OCI-LY3 (cell line): ENCODE measurements at regions not wholly inside any gene's neighbourhood (a gene's known extent, or its start where the extent isn't known, plus 50 kb on each side); places are given as distances from the start of the nearest gene placed in this dataset.
"Not testable (repeated sequence)": the region's sequence is repeated elsewhere in the genome, so short reads cannot be mapped to it uniquely, and the experiment has no call there.

ENCODE experiments used
- H2AFZ ChIP-seq: fragments of 200-600, 300-600 bp; shearing (Covaris generic); 2 replicates; pipeline ENCODE4 v1.6.0; 2014; ENCODE audit warnings: antibody characterized with exemption, low read depth, low read length
- H3K27ac ChIP-seq: fragments of 200-600, 300-600 bp; sonication (generic); 2 replicates; pipeline ENCODE4 v1.5.1; 2014; ENCODE audit warnings: mild to moderate bottlenecking, low read length, moderate library complexity, mixed read lengths
- H3K27me3 ChIP-seq: fragments of 200-600, 300-600 bp; sonication (generic); 2 replicates; pipeline ENCODE4 v1.6.1; 2014; ENCODE audit warnings: low read depth, low read length, mixed read lengths
- H3K36me3 ChIP-seq: fragments of 200-600, 300-600 bp; sonication (generic); replicated peaks from 2 replicates; pipeline ENCODE3; 2014; ENCODE audit warnings: low read depth, low read length, mixed read lengths
- H3K4me1 ChIP-seq: fragments of 300-600, 200-600 bp; sonication (generic); 2 replicates; pipeline ENCODE4 v1.6.1; 2014; ENCODE audit warnings: low read length, mixed read lengths
- H3K4me2 ChIP-seq: fragments of 200-600, 300-600 bp; sonication (generic); 2 replicates; pipeline ENCODE4 v1.6.1; 2014; ENCODE audit warnings: low read length, mixed read lengths
- H3K4me3 ChIP-seq: fragments of 300-600, 200-600 bp; sonication (generic); 2 replicates; pipeline ENCODE4 v1.5.1; 2014; ENCODE audit warnings: antibody characterized with exemption, mild to moderate bottlenecking, low read length, moderate library complexity
- H3K79me2 ChIP-seq: fragments of 300-600, 200-600 bp; shearing (Covaris generic); 2 replicates; pipeline ENCODE4 v1.6.1; 2014; ENCODE audit warnings: mild to moderate bottlenecking, low read length, mixed read lengths
- H3K9ac ChIP-seq: fragments of 300-600, 200-600 bp; shearing (Covaris generic); 2 replicates; pipeline ENCODE4 v1.6.0; 2014; ENCODE audit warnings: mild to moderate bottlenecking, low read length, moderate library complexity
- H3K9me3 ChIP-seq: fragments of 200-600, 300-600 bp; shearing (Covaris generic); 2 replicates; pipeline ENCODE4 v1.6.1; 2014; ENCODE audit warnings: low read length, mixed read lengths; ENCODE audit not compliant: insufficient read depth
- H4K20me1 ChIP-seq: fragments of 200-600, 300-600 bp; sonication (generic); 2 replicates; pipeline ENCODE4 v1.6.1; 2016; ENCODE audit warnings: low read length, mixed read lengths; ENCODE audit not compliant: insufficient read depth
- EZH2phosphoT487 ChIP-seq: fragments of 200-600 bp; shearing (Covaris generic); IDR thresholded peaks from 2 replicates; pipeline ENCODE4 v1.6.1; 2018; ENCODE audit warnings: antibody characterized with exemption, mixed run types, low read depth
- TF ChIP-seq, protein P1 (sequence below): fragments of 200-600, 300-600 bp; sonication (generic); IDR thresholded peaks from 2 replicates; pipeline ENCODE4 v1.5.1; 2014; ENCODE audit warnings: antibody characterized with exemption, low read length, low read depth

DNA sequence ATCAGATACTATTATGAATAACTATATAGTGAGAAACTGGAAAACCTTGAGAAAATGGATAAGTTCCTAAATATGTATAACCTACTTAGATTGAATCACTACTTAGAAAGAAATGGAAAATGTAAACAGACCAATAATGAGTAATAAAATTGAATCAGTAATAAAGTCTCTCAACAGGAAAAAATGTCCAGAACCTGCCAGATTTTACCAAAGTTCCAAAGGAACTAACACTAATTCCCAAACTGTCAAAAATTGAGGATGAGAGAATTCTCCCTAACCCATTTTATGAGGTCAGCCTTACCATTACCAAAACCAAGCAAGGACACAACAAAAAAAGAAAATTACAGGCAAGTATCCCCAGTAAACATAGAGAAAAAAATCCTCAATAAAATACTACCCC is 272.0 kb downstream of the RPAP3 start:
- TF ChIP-seq, protein P1, sequence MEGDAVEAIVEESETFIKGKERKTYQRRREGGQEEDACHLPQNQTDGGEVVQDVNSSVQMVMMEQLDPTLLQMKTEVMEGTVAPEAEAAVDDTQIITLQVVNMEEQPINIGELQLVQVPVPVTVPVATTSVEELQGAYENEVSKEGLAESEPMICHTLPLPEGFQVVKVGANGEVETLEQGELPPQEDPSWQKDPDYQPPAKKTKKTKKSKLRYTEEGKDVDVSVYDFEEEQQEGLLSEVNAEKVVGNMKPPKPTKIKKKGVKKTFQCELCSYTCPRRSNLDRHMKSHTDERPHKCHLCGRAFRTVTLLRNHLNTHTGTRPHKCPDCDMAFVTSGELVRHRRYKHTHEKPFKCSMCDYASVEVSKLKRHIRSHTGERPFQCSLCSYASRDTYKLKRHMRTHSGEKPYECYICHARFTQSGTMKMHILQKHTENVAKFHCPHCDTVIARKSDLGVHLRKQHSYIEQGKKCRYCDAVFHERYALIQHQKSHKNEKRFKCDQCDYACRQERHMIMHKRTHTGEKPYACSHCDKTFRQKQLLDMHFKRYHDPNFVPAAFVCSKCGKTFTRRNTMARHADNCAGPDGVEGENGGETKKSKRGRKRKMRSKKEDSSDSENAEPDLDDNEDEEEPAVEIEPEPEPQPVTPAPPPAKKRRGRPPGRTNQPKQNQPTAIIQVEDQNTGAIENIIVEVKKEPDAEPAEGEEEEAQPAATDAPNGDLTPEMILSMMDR: no peak
- TF ChIP-seq EZH2phosphoT487: no peak
- H3K4me3 ChIP-seq: no peak overlapping the region

DNA sequence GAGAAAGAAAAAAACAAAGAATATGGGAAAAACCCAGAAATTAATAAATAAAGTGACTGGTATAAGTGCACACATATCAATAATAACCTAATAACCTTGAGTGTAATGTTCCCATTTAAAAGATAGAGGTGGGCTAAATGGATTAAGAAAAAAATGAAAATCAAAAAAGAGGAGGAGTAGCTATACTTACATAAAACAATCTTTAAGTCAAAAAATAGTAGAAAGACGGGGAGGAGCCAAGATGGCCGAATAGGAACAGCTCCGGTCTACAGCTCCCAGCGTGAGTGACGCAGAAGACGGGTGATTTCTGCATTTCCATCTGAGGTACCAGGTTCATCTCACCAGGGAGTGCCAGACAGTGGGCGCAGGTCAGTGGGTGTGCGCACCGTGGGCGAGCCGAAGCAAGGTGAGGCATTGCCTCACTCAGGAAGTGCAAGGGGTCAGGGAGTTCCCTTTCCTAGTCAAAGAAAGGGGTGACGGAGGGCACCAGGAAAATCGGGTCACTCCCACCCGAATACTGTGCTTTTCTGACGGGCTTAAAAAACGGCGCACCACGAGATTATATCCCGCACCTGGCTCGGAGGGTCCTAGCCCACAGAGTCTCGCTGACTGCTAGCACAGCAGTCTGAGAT is 279.0 kb downstream of the RPAP3 start:
- H3K9me3 ChIP-seq, H3K27me3 ChIP-seq, H4K20me1 ChIP-seq, H2AFZ ChIP-seq, H3K4me3 ChIP-seq, H3K79me2 ChIP-seq, H3K36me3 ChIP-seq, H3K27ac ChIP-seq, H3K4me2 ChIP-seq, H3K4me1 ChIP-seq, H3K9ac ChIP-seq: not testable (repeated sequence)

More for the DNA sequence above, 272.0 kb downstream of the RPAP3 start:
- H3K36me3 ChIP-seq: no peaks in the 10 kb centered on the region
- no peak overlapping the region for H3K4me2 ChIP-seq
- H3K79me2 ChIP-seq: no peaks in the 10 kb centered on the region
- no peaks in the 10 kb centered on the region for H3K9me3 ChIP-seq
- H3K27me3 ChIP-seq: no peaks in the 10 kb centered on the region
- H3K27ac ChIP-seq: no peak overlapping the region
- H3K4me1 ChIP-seq: no peaks in the 10 kb centered on the region
- no peaks in the 10 kb centered on the region for H4K20me1 ChIP-seq
- H2AFZ ChIP-seq: no peak overlapping the region
- no peak overlapping the region for H3K9ac ChIP-seq

DNA sequence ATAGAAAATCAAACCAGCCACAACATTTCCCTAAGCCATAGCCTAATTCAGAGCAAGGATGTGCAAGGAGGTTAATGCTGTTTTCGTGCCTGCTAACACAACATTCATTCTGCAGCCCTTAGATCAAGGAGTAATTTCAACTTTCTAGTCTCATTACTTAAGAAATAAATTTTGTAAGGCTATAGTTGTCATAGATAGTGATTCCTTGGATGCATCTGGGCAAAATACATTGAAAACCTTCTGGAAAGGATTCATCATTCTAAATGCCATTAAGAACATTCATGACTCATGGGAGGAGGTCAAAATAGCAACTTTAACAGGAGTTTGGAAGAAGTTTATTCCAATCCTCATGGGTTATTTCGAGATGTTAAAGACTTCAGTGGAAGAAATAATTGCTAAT is 283.2 kb downstream of the RPAP3 start:
- Histone ChIP-seq H3K27me3 (no peaks in the 10 kb centered on the region), H3K4me2 (no peak overlapping the region), H3K9me3 (no peaks in the 10 kb centered on the region), H3K36me3 (no peaks in the 10 kb centered on the region), H3K79me2 (no peaks in the 10 kb centered on the region), H3K4me3 (no peak overlapping the region), H3K9ac (no peak overlapping the region), H3K4me1 (no peaks in the 10 kb centered on the region), H3K27ac (no peak overlapping the region), H2AFZ (no peak overlapping the region), H4K20me1 (no peaks in the 10 kb centered on the region)
- no peak for TF ChIP-seq EZH2phosphoT487
- TF ChIP-seq, protein P1: no peak

DNA sequence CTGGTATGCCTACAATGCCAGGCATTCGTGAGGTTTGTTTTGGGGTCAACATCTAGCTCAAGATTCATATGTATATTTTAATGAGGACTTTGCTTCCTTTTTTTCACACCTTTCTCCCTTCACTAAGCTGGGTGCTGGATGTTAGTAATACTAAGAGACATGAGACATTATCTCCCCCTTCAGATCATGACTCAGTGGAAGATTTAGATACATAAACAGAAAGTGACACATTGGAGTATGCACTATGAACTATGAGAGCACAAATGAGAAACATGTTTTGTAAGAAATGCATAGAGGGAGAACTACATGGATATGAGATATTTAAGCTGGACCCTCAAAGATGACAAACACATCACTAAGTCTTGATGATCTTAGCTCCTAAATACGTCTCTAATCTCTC is 286.3 kb downstream of the RPAP3 start:
- Histone ChIP-seq H2AFZ (no peak overlapping the region), H3K4me1 (peaks cover 9% of the 10 kb centered on the region), H3K27ac (no peak overlapping the region), H3K4me2 (no peak overlapping the region), H3K27me3 (no peaks in the 10 kb centered on the region), H3K79me2 (no peaks in the 10 kb centered on the region), H3K9me3 (no peaks in the 10 kb centered on the region), H3K9ac (no peak overlapping the region), H3K36me3 (no peaks in the 10 kb centered on the region), H3K4me3 (no peak overlapping the region), H4K20me1 (no peaks in the 10 kb centered on the region)
- TF ChIP-seq EZH2phosphoT487: no peak
- TF ChIP-seq, protein P1: no peak

DNA sequence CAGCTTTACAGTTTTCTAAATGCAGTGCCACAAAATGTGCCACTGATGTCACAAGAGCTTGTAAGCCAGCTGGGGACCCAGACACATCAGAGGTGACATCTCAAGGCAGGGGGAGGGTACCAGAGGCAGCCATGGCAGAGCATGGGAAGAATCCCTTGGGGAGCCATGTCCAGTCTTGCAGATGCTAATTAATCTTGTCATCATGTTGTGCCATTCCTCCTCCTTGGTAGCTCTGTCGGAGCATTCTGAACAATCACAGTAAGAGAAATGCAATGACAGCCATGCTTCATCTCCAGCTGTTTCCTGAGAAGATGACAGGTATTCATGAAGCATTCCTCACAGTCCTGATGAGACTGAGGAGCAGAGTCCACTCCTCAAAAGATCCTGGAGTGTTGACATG is 287.9 kb downstream of the RPAP3 start:
- Histone ChIP-seq H3K4me2 (no peak overlapping the region), H3K4me3 (no peak overlapping the region), H3K79me2 (no peaks in the 10 kb centered on the region), H3K9ac (no peak overlapping the region), H4K20me1 (no peaks in the 10 kb centered on the region), H3K27ac (no peak overlapping the region), H2AFZ (no peak overlapping the region), H3K9me3 (no peaks in the 10 kb centered on the region), H3K4me1 (peaks cover 10% of the 10 kb centered on the region), H3K36me3 (no peaks in the 10 kb centered on the region), H3K27me3 (no peaks in the 10 kb centered on the region)
- TF ChIP-seq, protein P1: no peak
- no peak for TF ChIP-seq EZH2phosphoT487
